ENCODE measurements at regions not wholly inside any gene's neighbourhood (a gene's known extent, or its start where the extent isn't known, plus 50 kb on each side); places are given as distances from the start of the nearest gene placed in this dataset.

DNA sequence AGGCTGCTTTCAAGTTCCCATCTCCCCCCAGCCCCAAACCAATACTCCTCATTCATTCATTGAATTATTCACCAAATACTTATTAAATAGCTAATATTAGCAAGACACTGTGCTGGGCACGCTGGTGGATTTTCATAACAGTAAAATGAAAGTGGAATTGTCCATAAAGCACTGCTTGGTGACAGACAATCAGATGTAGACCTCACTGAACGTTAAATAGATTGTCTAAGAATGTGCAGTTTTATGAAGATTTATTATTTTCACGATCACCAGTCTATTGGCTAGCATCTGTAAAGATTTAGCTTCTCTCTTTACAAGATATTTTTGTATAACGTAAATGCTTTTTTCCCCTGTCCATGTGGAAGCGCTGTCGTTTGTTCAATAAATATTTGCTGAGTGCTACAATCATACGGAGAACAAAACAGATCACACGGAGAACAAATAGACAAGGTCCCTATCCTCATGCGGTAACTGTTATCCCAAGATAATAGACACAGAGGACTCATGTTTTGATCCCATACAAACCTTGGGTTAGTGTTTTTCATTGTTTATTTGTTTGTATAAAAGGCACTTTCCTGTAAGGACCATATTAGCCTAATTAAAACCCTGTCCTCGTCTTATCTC lies 397.6 kb downstream of the BCAT1 start:
- H3K9me3 ChIP-seq (ENCODE audit: control insufficient read depth, low read depth, low read length), result no peaks in the 10 kb centered on the region
- no peaks in the 10 kb centered on the region for H3K27me3 ChIP-seq (ENCODE audit: control insufficient read depth, insufficient read depth, low read length)
- no peaks in the 10 kb centered on the region for H3K36me3 ChIP-seq (ENCODE audit: control insufficient read depth, low read depth, low read length)
- no peak overlapping the region for H3K4me3 ChIP-seq (ENCODE audit: low read length)
- H3K27ac ChIP-seq (ENCODE audit: low read length), result no peak overlapping the region
- peaks cover 12% of the 10 kb centered on the region for H3K4me1 ChIP-seq (ENCODE audit: control insufficient read depth, low read depth, low read length)
- no peak overlapping the region for H3K9ac ChIP-seq (ENCODE audit: low read length)

DNA sequence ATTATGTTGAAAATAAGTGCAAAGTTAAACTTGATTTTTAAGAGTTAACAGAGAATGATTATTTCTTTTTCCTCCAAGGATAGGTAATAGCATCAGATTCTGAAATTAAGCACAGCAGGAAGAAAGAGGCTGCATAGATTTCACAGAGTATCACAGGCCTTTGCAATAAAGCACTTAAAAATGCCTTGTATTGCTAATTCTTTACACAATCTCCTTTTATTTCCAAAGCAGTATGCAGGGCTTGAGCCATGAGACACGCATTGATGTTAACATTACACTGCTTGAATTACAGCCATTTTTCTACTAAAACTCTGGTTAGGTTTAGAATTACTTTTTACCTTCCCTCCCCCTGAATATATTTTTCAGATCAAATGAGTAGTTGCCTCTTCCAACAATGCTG lies 398.3 kb downstream of the BCAT1 start:
- H3K36me3 ChIP-seq (ENCODE audit: control insufficient read depth, low read depth, low read length), result no peaks in the 10 kb centered on the region
- no peak overlapping the region for H3K9ac ChIP-seq (ENCODE audit: low read length)
- H3K27me3 ChIP-seq (ENCODE audit: control insufficient read depth, insufficient read depth, low read length), result no peaks in the 10 kb centered on the region
- no peaks in the 10 kb centered on the region for H3K9me3 ChIP-seq (ENCODE audit: control insufficient read depth, low read depth, low read length)
- H3K27ac ChIP-seq (ENCODE audit: low read length), result no peak overlapping the region
- H3K4me1 ChIP-seq (ENCODE audit: control insufficient read depth, low read depth, low read length), result peaks cover 12% of the 10 kb centered on the region
- no peak overlapping the region for H3K4me3 ChIP-seq (ENCODE audit: low read length)

DNA sequence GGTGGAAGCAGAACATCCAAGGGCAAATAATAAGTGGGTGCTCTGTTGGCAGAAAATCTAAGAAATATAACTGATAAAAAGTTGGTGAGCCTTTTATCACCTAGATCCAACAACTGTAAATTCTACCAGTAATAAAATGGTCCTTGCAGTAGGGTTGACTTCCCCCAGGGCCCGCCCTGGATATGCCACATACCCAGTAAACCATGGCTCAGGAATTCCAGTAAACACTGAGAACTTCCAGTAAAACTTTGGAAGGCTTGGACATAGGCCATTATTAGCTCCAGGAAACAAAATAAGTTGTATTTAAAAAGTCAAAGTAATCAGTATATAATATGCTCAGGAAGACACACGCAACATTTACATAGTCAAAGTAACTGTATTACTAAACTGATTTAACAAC lies 402.2 kb downstream of the BCAT1 start:
- Histone ChIP-seq H3K27ac (ENCODE audit: low read length) (no peak overlapping the region), H3K9me3 (ENCODE audit: control insufficient read depth, low read depth, low read length) (no peaks in the 10 kb centered on the region), H3K4me3 (ENCODE audit: low read length) (no peak overlapping the region), H3K27me3 (ENCODE audit: control insufficient read depth, insufficient read depth, low read length) (no peaks in the 10 kb centered on the region), H3K36me3 (ENCODE audit: control insufficient read depth, low read depth, low read length) (no peaks in the 10 kb centered on the region), H3K4me1 (ENCODE audit: control insufficient read depth, low read depth, low read length) (peaks cover 12% of the 10 kb centered on the region), H3K9ac (ENCODE audit: low read length) (no peak overlapping the region)

DNA sequence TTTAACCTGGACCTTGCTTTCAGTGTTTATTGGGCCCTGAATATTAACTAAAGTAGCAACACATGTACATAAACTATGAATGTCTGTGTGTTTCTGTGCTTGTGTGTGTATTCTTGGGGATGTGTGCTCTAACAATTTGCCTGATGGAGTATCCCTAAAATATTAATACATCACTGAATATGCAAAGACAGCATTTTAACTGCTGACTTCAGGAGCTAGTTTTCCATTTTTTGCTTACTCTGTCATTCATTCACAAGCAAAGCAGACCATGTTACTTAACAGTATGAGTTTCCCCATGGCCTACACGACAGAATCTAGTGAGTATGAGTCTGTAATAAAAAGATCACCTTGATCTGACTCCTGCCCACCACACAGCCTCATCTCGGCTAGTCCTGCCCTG lies 402.8 kb downstream of the BCAT1 start:
- Histone ChIP-seq H3K4me3 (ENCODE audit: low read length) (no peak overlapping the region), H3K36me3 (ENCODE audit: control insufficient read depth, low read depth, low read length) (no peaks in the 10 kb centered on the region), H3K9me3 (ENCODE audit: control insufficient read depth, low read depth, low read length) (no peaks in the 10 kb centered on the region), H3K27me3 (ENCODE audit: control insufficient read depth, insufficient read depth, low read length) (no peaks in the 10 kb centered on the region), H3K9ac (ENCODE audit: low read length) (no peak overlapping the region), H3K27ac (ENCODE audit: low read length) (no peak overlapping the region), H3K4me1 (ENCODE audit: control insufficient read depth, low read depth, low read length) (peaks cover 9% of the 10 kb centered on the region)

DNA sequence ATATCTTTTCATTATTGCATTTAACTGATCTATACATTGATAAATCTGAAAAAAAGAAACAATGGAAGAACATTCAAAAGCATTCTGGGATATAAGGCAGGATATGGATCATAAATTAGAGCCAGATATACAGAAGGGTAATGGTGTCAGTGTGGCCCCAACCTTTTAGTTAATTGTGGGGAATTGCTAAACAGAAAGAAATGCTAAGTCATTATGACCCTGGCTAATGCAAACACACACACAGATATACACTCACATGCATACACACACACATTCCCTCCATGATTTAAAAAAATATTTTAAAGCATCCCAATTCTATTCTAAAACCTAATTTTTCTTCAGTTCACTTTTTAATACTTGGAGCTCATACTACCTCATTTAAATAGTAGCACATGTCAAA lies 404.5 kb downstream of the BCAT1 start:
- Histone ChIP-seq H3K4me1 (ENCODE audit: control insufficient read depth, low read depth, low read length) (no peaks in the 10 kb centered on the region), H3K36me3 (ENCODE audit: control insufficient read depth, low read depth, low read length) (no peaks in the 10 kb centered on the region), H3K9ac (ENCODE audit: low read length) (no peak overlapping the region), H3K27ac (ENCODE audit: low read length) (no peak overlapping the region), H3K27me3 (ENCODE audit: control insufficient read depth, insufficient read depth, low read length) (no peaks in the 10 kb centered on the region), H3K4me3 (ENCODE audit: low read length) (no peak overlapping the region), H3K9me3 (ENCODE audit: control insufficient read depth, low read depth, low read length) (no peaks in the 10 kb centered on the region)

DNA sequence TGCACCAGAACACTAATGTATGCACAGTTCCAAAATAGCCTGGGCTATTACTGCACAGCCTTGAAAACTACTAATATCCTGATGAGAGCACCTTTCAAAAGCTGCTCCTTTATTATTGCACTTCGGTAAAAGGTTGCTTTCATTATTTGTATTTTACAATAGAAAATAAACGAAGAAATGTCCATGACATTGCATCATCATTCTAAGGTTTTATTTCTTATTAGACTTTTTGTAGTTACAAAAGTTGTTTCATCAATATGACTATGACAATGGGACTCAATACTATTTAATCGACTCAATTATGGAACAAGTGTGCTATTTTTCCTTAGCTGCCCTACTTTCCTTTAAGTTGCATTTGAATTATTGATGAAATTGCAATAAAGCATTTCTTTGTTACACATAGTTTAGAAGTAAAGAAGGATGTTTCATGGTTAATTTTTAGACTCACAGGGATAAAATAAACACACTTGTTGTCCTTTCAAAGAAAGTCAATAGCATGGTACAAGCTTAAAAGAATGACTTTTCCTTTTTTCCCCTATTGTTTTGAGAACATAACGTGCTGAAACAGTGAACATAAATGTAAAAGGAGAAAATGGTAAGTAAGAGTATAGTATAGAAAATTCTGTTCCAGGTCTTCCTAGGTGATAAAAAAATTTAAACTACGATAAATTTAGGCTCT lies 407.6 kb downstream of the BCAT1 start:
- Histone ChIP-seq H3K4me3 (ENCODE audit: low read length) (no peak overlapping the region), H3K9ac (ENCODE audit: low read length) (no peak overlapping the region), H3K36me3 (ENCODE audit: control insufficient read depth, low read depth, low read length) (no peaks in the 10 kb centered on the region), H3K4me1 (ENCODE audit: control insufficient read depth, low read depth, low read length) (peaks cover 5% of the 10 kb centered on the region), H3K27me3 (ENCODE audit: control insufficient read depth, insufficient read depth, low read length) (no peaks in the 10 kb centered on the region), H3K9me3 (ENCODE audit: control insufficient read depth, low read depth, low read length) (no peaks in the 10 kb centered on the region), H3K27ac (ENCODE audit: low read length) (no peak overlapping the region)

DNA sequence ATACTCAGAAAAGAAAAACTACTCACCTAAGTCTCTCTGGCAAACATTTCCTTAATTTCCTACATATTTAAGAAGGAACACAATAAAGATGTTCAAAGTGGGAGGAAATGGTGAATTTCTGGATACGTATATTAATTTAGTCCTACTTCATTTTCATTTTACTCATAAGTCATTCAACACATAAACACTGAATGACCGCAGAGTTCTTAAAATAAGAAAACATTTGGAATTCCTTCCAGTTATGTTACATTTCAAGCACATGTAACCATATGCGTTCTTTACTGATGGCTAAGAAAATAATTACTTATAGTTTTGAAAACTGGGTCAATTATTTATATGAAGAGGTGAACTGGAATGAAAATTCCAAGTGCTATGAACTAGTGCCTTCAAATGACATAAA lies 409.3 kb downstream of the BCAT1 start:
- Histone ChIP-seq H3K9me3 (ENCODE audit: control insufficient read depth, low read depth, low read length) (no peaks in the 10 kb centered on the region), H3K36me3 (ENCODE audit: control insufficient read depth, low read depth, low read length) (no peaks in the 10 kb centered on the region), H3K27me3 (ENCODE audit: control insufficient read depth, insufficient read depth, low read length) (no peaks in the 10 kb centered on the region), H3K27ac (ENCODE audit: low read length) (no peak overlapping the region), H3K4me1 (ENCODE audit: control insufficient read depth, low read depth, low read length) (peaks cover 13% of the 10 kb centered on the region), H3K4me3 (ENCODE audit: low read length) (no peak overlapping the region), H3K9ac (ENCODE audit: low read length) (no peak overlapping the region)

DNA sequence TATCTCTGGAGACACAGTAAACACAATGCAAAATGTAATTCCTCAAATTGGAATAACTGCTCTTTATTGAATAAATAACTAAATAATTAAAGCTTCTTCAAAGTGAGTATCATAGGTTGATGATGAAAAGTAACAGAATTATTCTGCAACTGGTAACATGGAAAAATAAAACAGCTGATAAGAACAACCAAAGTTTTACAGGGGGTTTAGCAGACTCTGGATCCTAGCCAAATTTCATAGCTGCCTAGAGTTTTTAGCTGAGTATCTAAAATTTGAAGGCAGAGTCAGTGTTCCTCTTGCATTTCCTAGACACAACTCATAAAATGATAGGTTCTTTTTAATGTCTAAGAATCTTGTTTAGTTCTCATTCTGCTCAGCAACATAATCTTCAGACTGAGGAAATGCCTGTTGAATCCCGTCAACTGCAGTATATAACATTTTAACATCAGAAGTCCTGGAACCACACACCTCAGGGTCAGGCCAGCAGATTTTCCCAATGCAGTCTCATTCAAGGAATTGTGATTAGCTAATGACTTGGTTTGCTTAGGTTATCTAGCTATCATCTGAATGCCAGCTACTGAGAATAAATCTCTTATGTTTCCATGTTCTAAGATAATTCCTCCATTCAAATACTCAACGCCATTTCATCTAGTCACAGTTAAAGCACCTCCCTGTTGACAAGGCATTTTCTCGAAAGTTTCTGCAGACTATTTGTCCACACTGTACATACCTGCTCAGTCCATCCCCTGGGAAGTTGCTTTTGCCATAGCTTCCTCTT lies 411.6 kb downstream of the BCAT1 start:
- H3K27me3 ChIP-seq (ENCODE audit: control insufficient read depth, insufficient read depth, low read length), result no peaks in the 10 kb centered on the region
- H3K9ac ChIP-seq (ENCODE audit: low read length), result no peak overlapping the region
- H3K4me3 ChIP-seq (ENCODE audit: low read length), result no peak overlapping the region
- H3K36me3 ChIP-seq (ENCODE audit: control insufficient read depth, low read depth, low read length), result no peaks in the 10 kb centered on the region
- H3K9me3 ChIP-seq (ENCODE audit: control insufficient read depth, low read depth, low read length), result no peaks in the 10 kb centered on the region
- no peak overlapping the region for H3K27ac ChIP-seq (ENCODE audit: low read length)
- peaks cover 13% of the 10 kb centered on the region for H3K4me1 ChIP-seq (ENCODE audit: control insufficient read depth, low read depth, low read length)

DNA sequence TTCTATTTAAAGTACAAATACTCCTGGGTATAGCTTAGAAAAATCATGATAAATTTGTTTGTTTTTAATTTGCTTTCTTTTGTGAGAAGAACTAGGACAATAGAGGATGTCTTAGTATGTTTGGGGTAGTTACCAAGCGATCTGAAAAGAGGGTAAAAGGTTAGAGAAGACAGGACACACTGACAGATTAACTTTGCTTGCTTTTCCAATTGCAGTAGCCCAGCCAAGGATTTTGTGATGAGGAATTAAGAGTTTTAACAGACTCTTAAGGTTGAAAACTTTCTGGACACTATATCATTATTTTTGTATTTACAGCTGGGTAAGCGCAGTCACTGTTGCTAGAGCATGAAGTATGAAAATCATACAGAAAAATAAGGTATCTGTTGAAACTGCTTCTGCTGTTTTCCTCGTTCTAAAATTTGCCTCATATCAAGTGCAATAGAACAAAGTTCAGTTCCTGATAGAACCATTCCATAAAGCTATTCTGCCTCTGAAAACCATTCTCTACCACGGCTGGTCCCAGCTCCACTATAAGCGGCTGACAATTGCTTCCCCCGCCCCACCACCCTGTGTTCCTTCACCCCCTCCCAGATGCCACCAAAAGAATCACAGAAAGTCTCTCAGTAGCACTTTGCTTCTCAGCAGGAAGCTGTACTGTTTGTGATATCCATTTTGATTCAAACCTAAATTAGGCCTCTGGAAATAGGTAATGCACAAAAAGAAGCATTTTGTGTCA lies 413.4 kb downstream of the BCAT1 start:
- Histone ChIP-seq H3K9ac (ENCODE audit: low read length) (no peak overlapping the region), H3K9me3 (ENCODE audit: control insufficient read depth, low read depth, low read length) (no peaks in the 10 kb centered on the region), H3K27ac (ENCODE audit: low read length) (no peak overlapping the region), H3K27me3 (ENCODE audit: control insufficient read depth, insufficient read depth, low read length) (no peaks in the 10 kb centered on the region), H3K4me3 (ENCODE audit: low read length) (no peak overlapping the region), H3K4me1 (ENCODE audit: control insufficient read depth, low read depth, low read length) (peaks cover 13% of the 10 kb centered on the region), H3K36me3 (ENCODE audit: control insufficient read depth, low read depth, low read length) (no peaks in the 10 kb centered on the region)

DNA sequence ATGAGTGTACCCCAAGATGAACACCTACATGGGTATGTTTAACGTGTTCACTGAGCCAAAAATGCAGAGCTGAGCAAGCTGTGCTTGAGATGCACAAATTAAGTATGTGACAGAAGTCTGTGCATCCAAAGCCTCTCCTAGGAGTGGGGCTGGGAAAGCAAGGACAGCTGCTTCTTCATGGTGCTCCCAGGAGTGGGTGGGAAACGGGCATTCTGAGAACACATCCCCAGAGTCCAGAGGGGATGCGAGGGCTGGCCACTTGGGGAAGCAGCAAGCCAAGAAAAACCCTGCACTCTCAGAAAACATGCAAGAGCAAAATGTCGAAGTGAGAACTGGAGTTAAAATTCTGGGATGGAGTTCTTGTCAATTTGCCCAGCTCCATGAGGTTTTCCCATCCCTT lies 414.3 kb downstream of the BCAT1 start:
- Histone ChIP-seq H3K4me1 (ENCODE audit: control insufficient read depth, low read depth, low read length) (peaks cover 13% of the 10 kb centered on the region), H3K9me3 (ENCODE audit: control insufficient read depth, low read depth, low read length) (no peaks in the 10 kb centered on the region), H3K27ac (ENCODE audit: low read length) (no peak overlapping the region), H3K27me3 (ENCODE audit: control insufficient read depth, insufficient read depth, low read length) (no peaks in the 10 kb centered on the region), H3K4me3 (ENCODE audit: low read length) (no peak overlapping the region), H3K36me3 (ENCODE audit: control insufficient read depth, low read depth, low read length) (no peaks in the 10 kb centered on the region), H3K9ac (ENCODE audit: low read length) (no peak overlapping the region)

DNA sequence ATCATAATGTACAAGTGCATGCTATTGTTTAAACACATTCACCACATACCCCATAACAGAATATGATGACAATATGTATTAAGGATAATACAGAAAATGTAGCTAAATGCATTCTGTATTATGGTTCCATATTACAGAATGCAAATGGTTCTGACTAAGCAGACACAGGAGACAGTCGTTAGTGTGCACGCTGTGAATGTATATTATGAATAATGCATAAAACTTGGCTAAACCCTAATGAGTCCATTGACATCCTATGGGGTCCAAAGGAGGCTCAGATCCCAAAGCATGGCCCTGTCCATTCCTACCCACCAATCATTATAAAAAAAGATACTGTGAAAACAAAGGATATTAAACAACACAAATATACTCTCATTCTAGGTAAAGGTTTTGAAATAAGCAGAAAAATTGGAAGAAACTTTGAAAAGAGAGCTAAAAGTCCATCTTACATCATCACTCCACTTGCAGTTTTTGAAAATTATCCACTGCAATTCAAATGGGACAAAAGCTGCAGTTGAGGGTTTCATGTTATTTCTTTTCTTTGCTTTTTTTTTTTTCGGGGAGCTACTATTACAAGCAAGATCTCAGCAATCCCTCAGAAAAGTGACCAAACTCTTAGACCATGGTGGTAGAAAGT lies 415.1 kb downstream of the BCAT1 start:
- Histone ChIP-seq H3K9ac (ENCODE audit: low read length) (no peak overlapping the region), H3K27ac (ENCODE audit: low read length) (no peak overlapping the region), H3K9me3 (ENCODE audit: control insufficient read depth, low read depth, low read length) (no peaks in the 10 kb centered on the region), H3K27me3 (ENCODE audit: control insufficient read depth, insufficient read depth, low read length) (no peaks in the 10 kb centered on the region), H3K4me3 (ENCODE audit: low read length) (no peak overlapping the region), H3K4me1 (ENCODE audit: control insufficient read depth, low read depth, low read length) (peaks cover 13% of the 10 kb centered on the region), H3K36me3 (ENCODE audit: control insufficient read depth, low read depth, low read length) (no peaks in the 10 kb centered on the region)

All from iPS-18a (cell line).